DMS79 (cell line): ENCODE measurements at regions not wholly inside any gene's neighbourhood (a gene's known extent, or its start where the extent isn't known, plus 50 kb on each side); places are given as distances from the start of the nearest gene placed in this dataset.

ENCODE experiments used
- DNase-seq: peaks from one replicate; lab custom pipeline; 2025; lab: John Stamatoyannopoulos, UW

DNA sequence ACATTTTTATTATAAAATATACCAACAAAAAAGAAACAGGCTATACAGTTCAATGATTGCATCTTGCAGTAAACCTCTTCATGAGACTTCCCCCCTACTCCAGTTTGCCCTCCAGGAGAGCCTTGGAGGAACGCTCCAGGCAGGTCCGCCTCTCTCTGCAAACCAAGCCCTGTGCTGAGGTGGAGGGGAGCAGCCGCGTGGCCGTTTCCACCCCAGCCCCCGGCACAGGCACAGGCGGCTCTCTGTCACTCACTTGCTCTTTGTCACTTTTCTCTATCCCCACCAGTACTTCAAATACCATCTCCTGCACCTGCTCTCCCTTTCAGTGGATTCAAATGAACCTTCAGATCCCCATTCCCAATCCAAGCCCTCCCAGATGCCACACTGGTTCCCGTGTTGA, 479.9 kb downstream of the OCA2 start:
- no peak for DNase-seq

DNA sequence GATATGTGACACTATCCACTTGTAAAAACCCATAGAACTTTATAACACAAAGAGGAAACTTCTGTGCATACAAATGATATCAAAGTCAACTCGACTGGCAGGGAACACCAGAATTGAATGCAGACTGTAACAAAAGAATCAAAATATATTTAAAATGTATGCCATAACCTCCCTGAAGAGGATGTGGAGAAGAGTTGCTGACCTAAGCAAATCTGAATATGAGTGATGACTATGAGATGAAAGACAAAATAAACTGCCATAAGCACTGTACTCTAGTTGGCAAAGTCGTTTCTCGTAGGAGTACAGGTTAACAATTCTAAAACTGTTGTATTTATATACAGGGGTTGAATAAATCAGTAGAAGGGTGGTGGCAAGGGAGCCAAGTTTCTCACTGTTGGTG, 482.1 kb downstream of the OCA2 start:
- DNase-seq, result no peak

DNA sequence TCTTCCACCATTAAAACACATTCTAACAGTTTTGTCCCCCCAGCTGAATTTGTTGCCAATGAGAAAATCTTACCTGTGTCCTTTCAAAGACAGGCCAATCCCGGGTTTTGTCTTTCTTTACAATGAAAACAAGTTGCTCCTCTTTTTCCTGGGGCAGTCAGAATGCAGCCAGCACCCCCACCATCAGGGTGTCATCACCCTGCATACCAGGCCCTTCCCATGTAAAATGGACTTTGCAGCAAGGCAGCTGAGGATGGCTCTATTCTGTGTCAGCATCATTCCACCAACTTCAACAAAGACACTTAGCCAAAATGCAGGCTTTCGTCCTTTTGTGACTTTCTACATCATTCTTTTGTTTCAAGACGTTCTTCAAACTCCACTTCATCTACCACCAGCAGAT, 490.9 kb downstream of the OCA2 start:
- no peak for DNase-seq

DNA sequence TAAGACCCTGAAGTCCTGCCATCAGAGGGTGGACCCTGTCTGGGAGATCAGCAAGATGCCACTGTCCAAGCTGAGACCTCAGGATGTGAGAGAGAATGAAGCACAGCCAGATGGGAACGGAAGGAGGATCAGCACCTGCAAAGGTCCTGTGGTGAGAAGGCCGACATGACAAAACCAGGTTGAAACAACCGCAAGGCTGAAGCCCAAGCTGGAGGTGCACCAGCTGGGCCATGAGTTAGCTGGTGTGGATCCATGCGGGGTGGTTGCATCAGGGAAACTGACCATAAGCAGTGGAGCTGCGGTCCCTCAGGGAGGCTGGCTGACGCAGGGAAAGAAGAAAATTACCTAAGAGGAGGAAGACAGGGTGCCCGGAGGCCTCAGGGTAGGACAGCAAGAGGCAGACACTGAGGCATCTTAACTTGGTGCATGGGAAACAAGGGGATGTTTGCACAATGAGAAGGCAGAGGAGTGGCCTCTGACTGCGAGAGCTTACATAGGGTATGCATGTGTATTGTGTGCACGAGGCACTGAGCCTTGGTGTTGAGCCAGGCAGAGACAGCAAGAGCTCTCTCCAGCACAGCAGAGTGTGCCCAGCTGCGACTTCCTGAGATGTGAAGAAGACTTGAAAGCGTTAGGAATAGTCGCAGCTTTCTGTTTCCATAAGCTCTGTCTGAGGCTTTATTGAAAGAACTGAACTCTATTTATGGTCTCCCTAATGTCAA, 497.7 kb downstream of the OCA2 start:
- DNase-seq, result peak; percentile 66

DNA sequence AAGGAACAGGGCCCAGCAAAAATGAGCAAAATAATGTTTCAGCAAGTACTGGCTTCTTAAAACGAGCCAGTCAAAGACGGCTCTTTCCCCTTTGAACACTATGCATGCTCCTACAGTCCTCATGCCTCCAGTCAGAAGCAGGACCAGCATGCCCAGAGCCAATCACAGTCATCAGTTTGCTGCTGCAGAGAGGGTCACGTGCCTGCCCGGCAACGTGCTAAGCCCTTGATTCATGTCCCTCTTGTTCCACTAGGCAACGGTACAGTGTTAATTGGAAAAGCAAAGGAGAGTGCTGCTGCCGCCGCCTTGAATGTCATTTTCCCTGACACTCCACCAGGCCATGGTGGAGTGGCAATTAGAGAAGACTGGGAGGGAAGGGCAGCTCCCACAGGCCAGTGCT, 500.1 kb downstream of the OCA2 start:
- no peak for DNase-seq

DNA sequence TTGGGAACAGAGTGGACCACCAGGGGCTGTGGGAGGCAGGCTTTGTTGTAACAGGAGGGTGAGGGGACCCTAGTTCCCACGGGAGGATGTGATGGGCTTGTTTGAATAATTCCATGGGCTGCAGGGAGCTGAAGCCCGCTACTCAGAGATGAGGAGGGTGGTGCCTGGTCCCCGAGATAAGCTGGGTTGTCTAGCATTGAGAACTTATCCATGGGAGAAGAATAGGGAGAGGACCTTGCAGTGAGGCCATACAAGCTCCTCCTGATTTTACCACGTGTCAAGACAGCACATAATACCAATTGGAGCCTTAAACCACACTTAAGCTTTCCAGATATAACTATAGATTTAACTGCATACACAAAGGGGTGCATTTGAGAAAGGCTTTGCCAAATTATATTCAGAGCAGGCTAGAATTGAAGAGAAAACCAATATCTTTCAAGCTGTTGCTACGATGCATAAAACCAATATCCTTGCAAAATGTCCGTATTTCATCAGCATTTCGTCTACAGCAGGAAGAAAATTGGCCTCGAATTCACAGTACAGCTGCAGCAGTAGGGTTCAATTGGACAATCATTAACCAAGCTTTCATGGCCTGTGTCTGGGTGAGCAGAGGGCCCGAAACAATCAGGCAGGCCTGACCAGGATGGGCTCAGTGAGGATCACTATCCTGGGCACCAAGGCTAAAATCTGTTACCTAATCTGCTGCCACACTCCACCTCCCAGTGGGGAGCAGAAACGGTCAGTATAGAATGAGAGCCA, 500.7 kb downstream of the OCA2 start:
- no peak for DNase-seq

DNA sequence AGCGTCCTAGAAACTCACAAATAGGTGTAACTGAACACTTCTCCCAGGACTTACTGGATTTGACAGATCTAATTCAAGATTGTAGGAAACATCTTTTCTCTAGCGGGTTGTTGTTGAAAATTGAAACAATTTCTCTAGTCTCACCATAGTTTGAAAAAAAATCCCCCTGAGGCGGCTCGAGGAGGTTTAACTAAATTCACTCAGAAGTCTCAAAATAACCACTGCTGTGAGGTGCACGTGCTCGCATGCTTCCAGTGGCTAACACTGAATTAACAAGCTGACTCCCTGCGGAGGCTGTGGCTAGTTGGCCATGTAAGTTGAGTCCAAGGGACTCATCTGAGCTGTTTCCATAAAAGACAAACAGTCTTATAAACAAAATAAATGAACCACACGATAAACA, 503.9 kb downstream of the OCA2 start:
- no peak for DNase-seq

DNA sequence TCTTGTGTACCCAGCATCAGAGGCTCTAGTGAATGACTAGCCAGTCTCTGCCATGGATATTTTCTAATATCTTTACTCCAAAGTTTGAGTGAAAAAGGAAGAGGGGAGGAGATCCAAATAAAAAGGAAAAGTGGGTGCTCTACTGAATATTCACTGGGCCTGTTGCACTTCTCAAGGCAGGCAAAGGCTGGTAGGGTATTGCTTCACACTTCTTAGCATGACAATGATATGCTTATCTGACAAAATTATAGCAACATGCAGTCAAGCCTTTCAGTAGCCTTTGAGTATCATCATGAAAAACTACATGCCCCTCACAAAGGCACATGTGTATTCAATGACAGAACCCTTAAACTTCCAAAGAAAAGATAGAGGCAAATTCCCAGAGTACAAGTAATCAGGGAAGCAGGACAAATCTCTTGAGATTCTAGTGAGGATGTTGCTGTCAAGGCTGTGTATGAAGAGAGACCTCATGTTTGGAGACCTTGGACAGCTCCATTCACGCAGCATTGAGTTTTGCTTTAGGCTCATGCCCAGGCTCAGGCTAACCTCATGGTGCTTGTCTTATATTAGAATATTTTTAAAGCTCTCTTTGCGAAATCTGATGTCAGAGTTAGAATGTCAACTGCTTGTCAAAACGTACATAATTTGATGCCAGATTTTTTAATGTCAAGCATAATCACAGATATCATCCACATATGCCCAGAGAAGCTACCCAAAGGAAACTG, 506.9 kb downstream of the OCA2 start:
- DNase-seq, result no peak
